ENCODE measurements at regions not wholly inside any gene's neighbourhood (a gene's known extent, or its start where the extent isn't known, plus 50 kb on each side); places are given as distances from the start of the nearest gene placed in this dataset.

DNA sequence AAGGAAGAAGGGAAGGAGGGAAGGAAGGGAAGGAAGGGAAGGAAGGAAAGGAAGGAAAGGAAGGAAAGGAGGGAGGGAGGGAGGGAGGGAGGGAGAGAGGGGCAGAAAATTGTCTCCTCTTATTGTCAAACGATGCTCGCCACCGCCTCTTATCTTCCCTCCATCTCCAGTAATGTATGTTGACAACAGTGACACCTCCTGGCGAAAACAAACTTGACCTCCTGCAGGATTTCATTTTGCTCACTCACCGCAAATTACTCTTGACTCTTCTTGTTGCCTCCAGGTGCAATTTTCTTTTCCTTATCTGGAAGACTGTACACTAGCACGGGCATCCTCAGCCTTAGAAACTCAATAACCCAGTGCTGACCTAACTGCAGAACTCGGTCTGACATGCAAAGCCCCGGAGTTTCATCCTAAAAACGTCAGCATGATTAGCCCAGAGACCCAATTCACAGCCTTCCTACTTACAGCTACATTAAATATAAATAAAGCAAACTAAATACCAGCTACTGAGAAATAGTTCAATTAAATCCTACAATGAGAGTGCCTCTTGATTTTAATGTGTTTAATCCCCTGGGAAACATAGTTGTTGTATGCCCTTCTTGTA, 512.4 kb upstream of the TMPO start:
- Histone ChIP-seq H3K4me3 (replicated peaks in 1 of 3; ENCODE audit: low read depth in 2 of 3, low read length in 3 of 3) (no peak overlapping the region), H3K36me3 (replicated peaks in 1 of 2; ENCODE audit: control insufficient read depth in 1 of 2, insufficient read depth in 2 of 2, low read length in 2 of 2) (no peaks in the 10 kb centered on the region), H3K79me2 (ENCODE audit: insufficient read depth, low read length) (no peaks in the 10 kb centered on the region), H2AFZ (ENCODE audit: insufficient read depth, low read depth, low read length, poor library complexity, severe bottlenecking) (no peak overlapping the region), H3K9me3 (replicated peaks in 1 of 2; ENCODE audit: control insufficient read depth in 1 of 2, insufficient read depth in 1 of 2, low read length in 2 of 2) (peaks cover 0 to 4% of the 10 kb centered on the region in 2 donors), H3K4me1 (ENCODE audit: control insufficient read depth in 1 of 2, insufficient read depth in 2 of 2, low read length in 2 of 2) (no peaks in the 10 kb centered on the region), H3K9ac (ENCODE audit: insufficient read depth, low read length, poor library complexity, severe bottlenecking) (no peak overlapping the region), H4K20me1 (ENCODE audit: insufficient read depth, low read length) (no peaks in the 10 kb centered on the region), H3K4me2 (replicated peaks; ENCODE audit: extremely low read depth, low read length, poor library complexity, severe bottlenecking) (no peak overlapping the region), H3K27me3 (ENCODE audit: control insufficient read depth in 2 of 2, insufficient read depth in 2 of 2, low read length in 2 of 2) (no peaks in the 10 kb centered on the region), H3K27ac (ENCODE audit: low read depth in 1 of 2, low read length in 2 of 2) (no peak overlapping the region)
- Mint-ChIP-seq H3K9me3 (peaks cover 0 to 4% (median 3%) of the 10 kb centered on the region in 7 donors), H3K4me3 (no peak overlapping the region), H3K36me3 (no peaks in the 10 kb centered on the region), H3K27me3 (ENCODE audit: low read depth in 3 of 3) (peaks cover 0 to 4% (median 0%) of the 10 kb centered on the region in 3 donors), H3K27ac (no peak overlapping the region), H3K4me1 (no peaks in the 10 kb centered on the region)
- WGBS (ENCODE audit: insufficient coverage): 33% methylated on average over 9 of the region's 9 CpGs
- TF ChIP-seq, protein P1, sequence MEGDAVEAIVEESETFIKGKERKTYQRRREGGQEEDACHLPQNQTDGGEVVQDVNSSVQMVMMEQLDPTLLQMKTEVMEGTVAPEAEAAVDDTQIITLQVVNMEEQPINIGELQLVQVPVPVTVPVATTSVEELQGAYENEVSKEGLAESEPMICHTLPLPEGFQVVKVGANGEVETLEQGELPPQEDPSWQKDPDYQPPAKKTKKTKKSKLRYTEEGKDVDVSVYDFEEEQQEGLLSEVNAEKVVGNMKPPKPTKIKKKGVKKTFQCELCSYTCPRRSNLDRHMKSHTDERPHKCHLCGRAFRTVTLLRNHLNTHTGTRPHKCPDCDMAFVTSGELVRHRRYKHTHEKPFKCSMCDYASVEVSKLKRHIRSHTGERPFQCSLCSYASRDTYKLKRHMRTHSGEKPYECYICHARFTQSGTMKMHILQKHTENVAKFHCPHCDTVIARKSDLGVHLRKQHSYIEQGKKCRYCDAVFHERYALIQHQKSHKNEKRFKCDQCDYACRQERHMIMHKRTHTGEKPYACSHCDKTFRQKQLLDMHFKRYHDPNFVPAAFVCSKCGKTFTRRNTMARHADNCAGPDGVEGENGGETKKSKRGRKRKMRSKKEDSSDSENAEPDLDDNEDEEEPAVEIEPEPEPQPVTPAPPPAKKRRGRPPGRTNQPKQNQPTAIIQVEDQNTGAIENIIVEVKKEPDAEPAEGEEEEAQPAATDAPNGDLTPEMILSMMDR (IDR thresholded peaks at IDR 0.05): no peak
- intact Hi-C loops (cut with micrococcal nuclease): no loop called here
- DNase-seq: no peak

DNA sequence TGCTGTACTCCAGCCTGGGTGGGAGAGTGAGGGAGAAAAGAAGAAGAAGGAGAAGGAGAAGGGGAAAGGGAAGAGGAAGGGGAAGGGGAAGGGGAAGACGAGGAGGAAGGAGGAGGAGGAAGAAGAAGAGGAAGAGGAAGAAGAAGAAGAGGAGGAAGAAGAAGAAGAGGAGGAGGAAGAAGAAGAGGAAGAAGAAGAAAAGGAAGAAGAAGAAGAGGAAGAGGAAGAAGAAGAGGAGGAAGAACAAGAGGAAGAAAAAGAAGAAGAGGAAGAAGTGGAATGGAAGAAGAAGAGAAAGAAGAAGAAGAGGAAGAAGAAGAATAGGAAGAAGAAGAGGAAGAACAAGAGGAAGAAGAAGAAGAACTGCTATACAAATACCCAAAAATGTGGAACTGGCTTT, 507.4 kb upstream of the TMPO start:
- no peak overlapping the region for H3K27ac ChIP-seq (ENCODE audit: low read depth in 1 of 2, low read length in 2 of 2)
- H3K9ac ChIP-seq (ENCODE audit: insufficient read depth, low read length, poor library complexity, severe bottlenecking): no peak overlapping the region
- peaks cover 7 to 12% of the 10 kb centered on the region in 2 donors for H3K9me3 ChIP-seq (replicated peaks in 1 of 2; ENCODE audit: control insufficient read depth in 1 of 2, insufficient read depth in 1 of 2, low read length in 2 of 2)
- Mint-ChIP-seq H3K27ac (peak overlapping the region in 1 of 7 donors; percentile 35), H3K9me3 (peaks cover 0 to 10% (median 6%) of the 10 kb centered on the region in 7 donors), H3K36me3 (no peaks in the 10 kb centered on the region), H3K4me1 (no peaks in the 10 kb centered on the region), H3K4me3 (no peak overlapping the region), H3K27me3 (ENCODE audit: low read depth in 3 of 3) (peaks cover 0 to 3% (median 0%) of the 10 kb centered on the region in 3 donors)
- H3K4me2 ChIP-seq (replicated peaks; ENCODE audit: extremely low read depth, low read length, poor library complexity, severe bottlenecking): no peak overlapping the region
- intact Hi-C loops (cut with micrococcal nuclease): no loop called here
- WGBS (ENCODE audit: insufficient coverage): 35% methylated on average over 1 of the region's 1 CpG
- no peaks in the 10 kb centered on the region for H3K27me3 ChIP-seq (ENCODE audit: control insufficient read depth in 2 of 2, insufficient read depth in 2 of 2, low read length in 2 of 2)
- DNase-seq: no peak
- H3K4me3 ChIP-seq (replicated peaks in 1 of 3; ENCODE audit: low read depth in 2 of 3, low read length in 3 of 3): no peak overlapping the region
- no peak overlapping the region for H2AFZ ChIP-seq (ENCODE audit: insufficient read depth, low read depth, low read length, poor library complexity, severe bottlenecking)
- H4K20me1 ChIP-seq (ENCODE audit: insufficient read depth, low read length): no peaks in the 10 kb centered on the region
- no peaks in the 10 kb centered on the region for H3K36me3 ChIP-seq (replicated peaks in 1 of 2; ENCODE audit: control insufficient read depth in 1 of 2, insufficient read depth in 2 of 2, low read length in 2 of 2)
- TF ChIP-seq, protein P1 (IDR thresholded peaks at IDR 0.05): no peak
- H3K79me2 ChIP-seq (ENCODE audit: insufficient read depth, low read length): no peaks in the 10 kb centered on the region
- no peaks in the 10 kb centered on the region for H3K4me1 ChIP-seq (ENCODE audit: control insufficient read depth in 1 of 2, insufficient read depth in 2 of 2, low read length in 2 of 2)
